ENCODE measurements at regions not wholly inside any gene's neighbourhood (a gene's known extent, or its start where the extent isn't known, plus 50 kb on each side); places are given as distances from the start of the nearest gene placed in this dataset.

GRCh38 chr6:133768656-133769295 lies 120.1 kb upstream of the TCF21 start:
- peak; percentile 80; the same call in 1 of the 2 replicates for TF ChIP-seq ZNF660 (tag by site-specific recombination; IDR thresholded peaks at IDR 0.05)
- no peak for TF ChIP-seq PRDM10 (tag by site-specific recombination; IDR thresholded peaks at IDR 0.05)
- 0 out of 2 replicates have a peak, but pooled peaks have one; percentile 27 for TF ChIP-seq TCF7L2 (IDR thresholded peaks at IDR 0.05; ENCODE audit: borderline replicate concordance, low read depth, low read length)
- TF ChIP-seq ZNF514 (tag by site-specific recombination; IDR thresholded peaks at IDR 0.05) = no peak
- no peak for TF ChIP-seq MZF1 (tag by site-specific recombination; IDR thresholded peaks at IDR 0.05; ENCODE audit: borderline replicate concordance)
- Histone ChIP-seq H3K27ac (ENCODE audit: extremely low read depth, low read depth, low read length) (no peak overlapping the region), H3K36me3 (ENCODE audit: control insufficient read depth in 2 of 2, insufficient read depth in 1 of 2, low read length in 2 of 2) (no peaks in the 10 kb centered on the region), H3K4me3 (ENCODE audit: low read depth, low read length) (no peak overlapping the region), H3K4me1 (ENCODE audit: control insufficient read depth, insufficient read depth, low read length) (peaks cover 9% of the 10 kb centered on the region), H3K9me3 (ENCODE audit: control insufficient read depth, insufficient read depth, low read depth, low read length) (no peaks in the 10 kb centered on the region)
- ChIA-PET POLR2A (no interaction called here), CTCF (interaction anchor here (0.6 to 1.4 kb wide), 4 partner anchors 20 to 199 kb away, joined by 3 to 7 read pairs (median 4); no protein-coding TSS in a partner anchor)

- POLR2A ChIA-PET = no interaction called here
- no peak overlapping the region for H3K4me3 ChIP-seq (ENCODE audit: low read depth, low read length)
- H3K27ac ChIP-seq (ENCODE audit: extremely low read depth, low read depth, low read length) = no peak overlapping the region
- H3K36me3 ChIP-seq (ENCODE audit: control insufficient read depth in 2 of 2, insufficient read depth in 1 of 2, low read length in 2 of 2) = no peaks in the 10 kb centered on the region
- H3K9me3 ChIP-seq (ENCODE audit: control insufficient read depth, insufficient read depth, low read depth, low read length) = no peaks in the 10 kb centered on the region
- TF ChIP-seq ZNF140 (tag by site-specific recombination; IDR thresholded peaks at IDR 0.05) (no peak), ZNF350 (tag by site-specific recombination; IDR thresholded peaks at IDR 0.05) (0 out of 2 replicates have a peak, but pooled peaks have one; percentile 11)
- CTCF ChIA-PET = interaction anchor here (1.0 to 1.4 kb wide), 3 partner anchors 32 to 200 kb away, joined by 3 to 7 read pairs (median 4); no protein-coding TSS in a partner anchor
- H3K4me1 ChIP-seq (ENCODE audit: control insufficient read depth, insufficient read depth, low read length) = peaks cover 9% of the 10 kb centered on the region
Measured at GRCh38 chr6:133769463-133769862, 119.5 kb upstream of the TCF21 start.

GRCh38 chr6:133772567-133772966 lies 116.3 kb upstream of the TCF21 start:
- Histone ChIP-seq H3K27ac (ENCODE audit: extremely low read depth, low read depth, low read length) (no peak overlapping the region), H3K9me3 (ENCODE audit: control insufficient read depth, insufficient read depth, low read depth, low read length) (no peaks in the 10 kb centered on the region), H3K4me1 (ENCODE audit: control insufficient read depth, insufficient read depth, low read length) (peaks cover 9% of the 10 kb centered on the region), H3K36me3 (ENCODE audit: control insufficient read depth in 2 of 2, insufficient read depth in 1 of 2, low read length in 2 of 2) (no peaks in the 10 kb centered on the region), H3K4me3 (ENCODE audit: low read depth, low read length) (no peak overlapping the region)
- TF ChIP-seq ZNF324 (tag by site-specific recombination; IDR thresholded peaks at IDR 0.05) (no peak), ZNF48 (tag by site-specific recombination; IDR thresholded peaks at IDR 0.05) (no peak), ZBTB48 (tag by site-specific recombination; IDR thresholded peaks at IDR 0.05) (no peak)
- POLR2A ChIA-PET = no interaction called here
- CTCF ChIA-PET = interaction anchor here (0.8 to 1.8 kb wide), 2 partner anchors 10 to 144 kb away, joined by 3 to 4 read pairs; no protein-coding TSS in a partner anchor

GRCh38 chr6:133773776-133774175 lies 115.1 kb upstream of the TCF21 start:
- POLR2A ChIA-PET = no interaction called here
- Histone ChIP-seq H3K4me3 (ENCODE audit: low read depth, low read length) (no peak overlapping the region), H3K27ac (ENCODE audit: extremely low read depth, low read depth, low read length) (no peak overlapping the region), H3K4me1 (ENCODE audit: control insufficient read depth, insufficient read depth, low read length) (peaks cover 6% of the 10 kb centered on the region), H3K36me3 (ENCODE audit: control insufficient read depth in 2 of 2, insufficient read depth in 1 of 2, low read length in 2 of 2) (no peaks in the 10 kb centered on the region), H3K9me3 (ENCODE audit: control insufficient read depth, insufficient read depth, low read depth, low read length) (no peaks in the 10 kb centered on the region)
- CTCF ChIA-PET = interaction anchor here (0.5 to 1.8 kb wide), 4 partner anchors 134 to 205 kb away, joined by 3 to 4 read pairs (median 4); no protein-coding TSS in a partner anchor
- no peak for TF ChIP-seq ZNF274 (IDR thresholded peaks at IDR 0.05; ENCODE audit: low read length)
- no peak for TF ChIP-seq ZNF274 (tag by site-specific recombination; IDR thresholded peaks at IDR 0.05; ENCODE audit: borderline replicate concordance)
- no peak for TF ChIP-seq ZNF394 (tag by site-specific recombination; IDR thresholded peaks at IDR 0.05; ENCODE audit: borderline replicate concordance)
- TF ChIP-seq ZNF18 (tag by site-specific recombination; IDR thresholded peaks at IDR 0.05) = no peak
- TF ChIP-seq ZNF155 (tag by site-specific recombination; IDR thresholded peaks at IDR 0.05) = no peak
- no peak for TF ChIP-seq ZNF114 (tag by site-specific recombination; IDR thresholded peaks at IDR 0.05)
- no peak for TF ChIP-seq KLF7 (tag by site-specific recombination; IDR thresholded peaks at IDR 0.05; ENCODE audit: borderline replicate concordance)
- no peak for TF ChIP-seq ZNF184 (tag by site-specific recombination; IDR thresholded peaks at IDR 0.05)
- no peak for TF ChIP-seq TRIM28 (IDR thresholded peaks at IDR 0.05; ENCODE audit: borderline replicate concordance, low read length)
- TF ChIP-seq ZNF610 (tag by site-specific recombination; IDR thresholded peaks at IDR 0.05; ENCODE audit: borderline replicate concordance) = no peak
- no peak for TF ChIP-seq ZNF266 (tag by site-specific recombination; IDR thresholded peaks at IDR 0.05; ENCODE audit: low read depth)
- no peak for TF ChIP-seq ZNF423 (tag by site-specific recombination; IDR thresholded peaks at IDR 0.05)
- TF ChIP-seq ZFP3 (tag by site-specific recombination; IDR thresholded peaks at IDR 0.05; ENCODE audit: low read depth) = no peak
- TF ChIP-seq ZNF121 (tag by site-specific recombination; IDR thresholded peaks at IDR 0.05) = no peak

Measured in HEK293 (cell line).